ENCODE measurements at regions not wholly inside any gene's neighbourhood (a gene's known extent, or its start where the extent isn't known, plus 50 kb on each side); places are given as distances from the start of the nearest gene placed in this dataset.
A peak's percentile ranks its signal among the peaks of the same experiment; 100 is the strongest.

DNA sequence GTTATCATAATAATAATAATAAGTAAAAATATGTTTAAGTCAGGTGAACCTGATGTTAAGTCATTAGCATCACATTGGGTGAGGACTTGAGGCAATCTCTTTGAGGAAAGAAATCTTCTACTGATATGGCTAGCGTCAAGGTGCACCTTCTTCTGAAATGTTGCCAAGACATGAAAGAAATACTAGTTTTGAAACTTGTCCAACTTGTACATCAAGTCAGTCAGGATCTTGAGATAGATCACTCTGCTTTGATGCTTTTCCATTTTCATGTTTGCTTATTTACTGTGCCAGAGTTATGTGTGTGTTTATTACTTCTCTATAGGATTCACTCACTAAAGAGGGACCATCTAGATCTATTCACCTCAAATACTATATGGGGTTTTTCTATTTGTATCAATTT, 90.0 kb upstream of the USP15 start:
- H3K4me3 ChIP-seq (ENCODE audit: control insufficient read depth in 1 of 2, extremely low read depth in 1 of 2, low read length in 1 of 2), result no peak overlapping the region

DNA sequence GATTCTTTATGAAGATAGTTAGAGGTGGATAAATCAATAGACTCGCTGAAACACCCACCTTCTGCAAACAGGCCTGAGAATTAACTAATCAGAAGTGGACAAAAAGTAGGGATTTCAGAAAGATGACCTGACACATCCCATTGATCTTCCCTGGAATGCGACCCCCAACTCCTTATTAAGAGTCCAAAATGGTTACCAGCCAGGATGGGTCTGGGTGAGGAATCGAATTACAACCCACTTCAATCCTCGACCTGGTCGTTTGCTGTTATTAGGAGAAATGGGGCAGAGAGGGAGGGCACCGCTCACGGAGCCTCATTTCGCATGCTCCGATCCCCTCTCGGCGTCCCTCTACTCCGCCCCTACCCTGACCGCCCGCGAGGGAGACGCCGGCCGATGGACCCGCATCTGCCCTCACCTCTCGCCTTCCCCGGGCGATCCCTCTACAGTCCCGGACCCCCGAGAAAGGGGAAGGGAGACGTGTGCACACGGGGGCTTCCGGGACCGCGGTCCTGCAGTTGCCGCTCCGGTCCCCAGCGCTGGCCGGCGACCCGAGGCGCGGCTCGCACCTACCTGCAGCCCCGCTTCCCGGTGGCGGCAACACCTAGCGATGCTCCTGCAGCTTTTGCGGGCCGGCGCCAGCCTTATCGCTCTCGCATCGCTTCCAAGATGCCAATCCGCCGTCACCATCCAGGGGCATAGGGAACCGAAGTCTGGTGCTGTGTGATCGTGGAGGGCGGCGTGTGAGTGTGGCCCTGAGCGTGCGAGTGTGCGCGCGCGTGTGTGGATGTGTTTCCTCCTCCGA, 69.3 kb upstream of the USP15 start:
- H3K9me3 Mint-ChIP-seq, result no peaks in the 10 kb centered on the region
- Histone ChIP-seq H3K4me1 (ENCODE audit: control insufficient read depth in 1 of 2, extremely low read depth in 1 of 2, insufficient read depth in 2 of 2, low read length in 2 of 2) (peaks cover 11 to 21% of the 10 kb centered on the region in 2 experiments), H3K27ac (ENCODE audit: low read length) (no peak overlapping the region), H3K36me3 (ENCODE audit: control insufficient read depth in 2 of 2, extremely low read depth in 1 of 2, insufficient read depth in 1 of 2, low read length in 1 of 2) (no peaks in the 10 kb centered on the region), H3K9me3 (no peaks in the 10 kb centered on the region), H3K4me3 (ENCODE audit: control insufficient read depth in 1 of 2, extremely low read depth in 1 of 2, low read length in 1 of 2) (peak overlapping the region; percentile 39 to 96), H3K27me3 (replicated peaks in 1 of 2; ENCODE audit: control insufficient read depth in 2 of 2, extremely low read depth in 1 of 2, insufficient read depth in 2 of 2, low read length in 1 of 2) (peaks cover 12 to 23% of the 10 kb centered on the region in 2 experiments)
- H3K4me1 Mint-ChIP-seq, result peaks cover 25 to 27% (median 25%) of the 10 kb centered on the region in 3 donors
- peak overlapping the region; percentile 79 to 93 (median 82) for H3K4me3 Mint-ChIP-seq
- no peaks in the 10 kb centered on the region for H3K36me3 Mint-ChIP-seq
- H3K27ac Mint-ChIP-seq, result no peak overlapping the region
- 3% methylated on average over 42 of the region's 61 CpGs for WGBS (ENCODE audit: insufficient coverage)
- DNase-seq (peak in 12 of 35 experiments; percentile 1 to 18 (median 4)), ATAC-seq (replicated peaks in 1 of 4) (peak in 3 of 4 experiments; percentile 17 to 24 (median 21))
- peaks cover 26 to 45% of the 10 kb centered on the region in 2 donors for H3K27me3 Mint-ChIP-seq
- POLR2A ChIA-PET, result interaction anchor here in 1 of 2 donors (0.6 kb wide), 1 partner anchor 64 kb away, joined by 3 read pairs; no protein-coding TSS in a partner anchor
- CTCF ChIA-PET, result no interaction called here

More for the DNA sequence above, 90.0 kb upstream of the USP15 start:
- Mint-ChIP-seq H3K27ac (no peak overlapping the region), H3K4me3 (no peak overlapping the region), H3K9me3 (no peaks in the 10 kb centered on the region), H3K4me1 (no peaks in the 10 kb centered on the region), H3K36me3 (no peaks in the 10 kb centered on the region), H3K27me3 (peaks cover 3 to 7% of the 10 kb centered on the region in 2 donors)
- ATAC-seq (replicated peaks in 1 of 4) (no peak), DNase-seq (no peak)
- ChIA-PET CTCF (no interaction called here), POLR2A (interaction anchor here in 1 of 2 donors (0.6 kb wide), 2 partner anchors 477 to 614 kb away, joined by 3 to 6 read pairs; no protein-coding TSS in a partner anchor)
- H3K9me3 ChIP-seq, result no peaks in the 10 kb centered on the region
- no peaks in the 10 kb centered on the region for H3K27me3 ChIP-seq (replicated peaks in 1 of 2; ENCODE audit: control insufficient read depth in 2 of 2, extremely low read depth in 1 of 2, insufficient read depth in 2 of 2, low read length in 1 of 2)
- no peaks in the 10 kb centered on the region for H3K4me1 ChIP-seq (ENCODE audit: control insufficient read depth in 1 of 2, extremely low read depth in 1 of 2, insufficient read depth in 2 of 2, low read length in 2 of 2)
- WGBS (ENCODE audit: insufficient coverage), result 100% methylated on average over 1 of the region's 1 CpG
- no peak overlapping the region for H3K27ac ChIP-seq (ENCODE audit: low read length)
- H3K36me3 ChIP-seq (ENCODE audit: control insufficient read depth in 2 of 2, extremely low read depth in 1 of 2, insufficient read depth in 1 of 2, low read length in 1 of 2), result no peaks in the 10 kb centered on the region

DNA sequence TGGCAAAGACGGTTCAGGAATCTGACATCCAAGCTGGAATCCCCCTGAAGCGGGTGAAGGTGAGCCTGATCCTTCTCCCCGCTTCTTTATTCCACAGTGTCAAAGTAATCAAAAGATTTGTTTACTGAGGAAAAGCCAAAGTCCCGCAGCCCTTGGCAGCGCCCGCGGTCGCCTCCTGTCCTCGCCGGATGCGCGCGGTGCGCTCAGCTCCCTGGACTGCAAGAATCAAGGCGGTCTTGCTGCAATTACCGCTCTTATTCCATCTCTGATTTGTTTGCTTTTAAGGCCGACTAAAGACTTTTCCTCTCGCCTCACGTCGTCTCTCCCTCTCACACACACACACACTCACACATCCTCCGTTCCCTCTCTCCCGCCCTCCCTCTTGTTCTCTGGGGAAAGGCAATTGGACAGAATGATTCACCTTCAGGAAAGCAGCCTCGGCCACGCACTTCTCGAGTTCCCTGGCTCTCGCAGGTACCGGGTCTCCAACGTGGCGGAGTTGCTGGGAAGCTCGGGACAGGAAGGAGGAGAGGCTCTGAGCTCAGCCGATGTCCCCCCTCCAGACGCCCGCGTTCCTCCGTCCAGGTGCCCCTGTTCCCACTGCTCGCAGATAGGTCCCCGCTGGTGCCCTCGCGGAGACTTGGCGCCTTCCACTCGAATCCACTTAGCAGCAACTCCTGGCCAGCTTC, 68.6 kb upstream of the USP15 start:
- Histone ChIP-seq H3K27me3 (replicated peaks in 1 of 2; ENCODE audit: control insufficient read depth in 2 of 2, extremely low read depth in 1 of 2, insufficient read depth in 2 of 2, low read length in 1 of 2) (peaks cover 12 to 23% of the 10 kb centered on the region in 2 experiments), H3K27ac (ENCODE audit: low read length) (no peak overlapping the region), H3K4me1 (ENCODE audit: control insufficient read depth in 1 of 2, extremely low read depth in 1 of 2, insufficient read depth in 2 of 2, low read length in 2 of 2) (peaks cover 11 to 21% of the 10 kb centered on the region in 2 experiments), H3K9me3 (no peaks in the 10 kb centered on the region), H3K4me3 (ENCODE audit: control insufficient read depth in 1 of 2, extremely low read depth in 1 of 2, low read length in 1 of 2) (peak overlapping the region; percentile 39 to 96), H3K36me3 (ENCODE audit: control insufficient read depth in 2 of 2, extremely low read depth in 1 of 2, insufficient read depth in 1 of 2, low read length in 1 of 2) (no peaks in the 10 kb centered on the region)
- peak in 19 of 35 experiments; percentile 2 to 36 (median 12) for DNase-seq
- CTCF ChIA-PET, result interaction anchor here in 1 of 2 donors (0.6 kb wide), 1 partner anchor 391 kb away, joined by 3 read pairs; no protein-coding TSS in a partner anchor
- peak overlapping the region; percentile 11 to 23 for H3K27ac Mint-ChIP-seq
- POLR2A ChIA-PET, result no interaction called here
- 2% methylated on average over 34 of the region's 41 CpGs for WGBS (ENCODE audit: insufficient coverage)
- no peaks in the 10 kb centered on the region for H3K36me3 Mint-ChIP-seq
- peak; percentile 24 to 46 (median 38) for ATAC-seq (replicated peaks in 1 of 4)
- H3K9me3 Mint-ChIP-seq, result no peaks in the 10 kb centered on the region
- H3K4me3 Mint-ChIP-seq, result peak overlapping the region; percentile 79 to 93 (median 82)
- peaks cover 25 to 27% (median 25%) of the 10 kb centered on the region in 3 donors for H3K4me1 Mint-ChIP-seq
- peaks cover 26 to 45% of the 10 kb centered on the region in 2 donors for H3K27me3 Mint-ChIP-seq

DNA sequence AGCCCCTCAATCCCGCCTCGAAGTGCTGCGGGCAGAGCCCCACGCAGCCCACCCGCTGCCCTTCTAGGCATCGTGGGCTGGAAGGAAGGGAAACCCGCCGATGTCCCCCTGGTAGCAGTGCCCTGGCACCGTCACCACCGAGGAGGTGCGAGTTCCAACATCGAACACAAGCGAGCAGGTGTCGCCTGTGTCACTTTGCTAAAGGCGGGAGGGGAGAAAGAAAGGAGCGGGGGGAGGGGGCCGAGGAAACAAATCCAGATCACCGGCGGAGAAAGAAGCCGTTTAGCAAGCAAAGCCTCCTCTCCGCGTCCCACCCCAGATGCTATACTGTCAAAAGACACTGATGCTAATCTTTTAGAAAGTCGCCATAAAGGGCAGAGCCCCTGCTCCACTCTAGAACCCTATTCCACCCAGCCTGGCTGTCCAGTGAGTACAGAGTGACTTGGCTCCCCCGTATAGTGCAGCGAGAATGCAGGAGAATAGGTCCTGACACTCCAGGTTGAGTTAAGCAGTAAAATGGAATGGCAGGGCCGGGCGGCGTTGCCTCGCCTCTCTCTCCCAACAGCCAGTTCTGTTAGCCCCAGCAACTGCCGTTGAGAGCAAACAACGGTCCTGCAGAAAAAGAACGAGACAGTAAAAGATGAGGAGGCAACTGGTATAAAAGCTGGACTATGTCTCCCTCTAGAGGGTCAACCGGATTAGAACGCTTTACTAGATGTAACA, 67.9 kb upstream of the USP15 start:
- Mint-ChIP-seq H3K27me3 (peaks cover 26 to 45% of the 10 kb centered on the region in 2 donors), H3K27ac (peak overlapping the region in 1 of 2 donors; percentile 11), H3K36me3 (no peaks in the 10 kb centered on the region), H3K4me1 (peaks cover 25 to 27% (median 25%) of the 10 kb centered on the region in 3 donors), H3K9me3 (no peaks in the 10 kb centered on the region), H3K4me3 (peak overlapping the region; percentile 79 to 93 (median 82))
- Histone ChIP-seq H3K9me3 (no peaks in the 10 kb centered on the region), H3K4me1 (ENCODE audit: control insufficient read depth in 1 of 2, extremely low read depth in 1 of 2, insufficient read depth in 2 of 2, low read length in 2 of 2) (peaks cover 11 to 21% of the 10 kb centered on the region in 2 experiments), H3K4me3 (ENCODE audit: control insufficient read depth in 1 of 2, extremely low read depth in 1 of 2, low read length in 1 of 2) (peak overlapping the region; percentile 39 to 96), H3K36me3 (ENCODE audit: control insufficient read depth in 2 of 2, extremely low read depth in 1 of 2, insufficient read depth in 1 of 2, low read length in 1 of 2) (no peaks in the 10 kb centered on the region), H3K27me3 (replicated peaks in 1 of 2; ENCODE audit: control insufficient read depth in 2 of 2, extremely low read depth in 1 of 2, insufficient read depth in 2 of 2, low read length in 1 of 2) (peaks cover 12 to 23% of the 10 kb centered on the region in 2 experiments), H3K27ac (ENCODE audit: low read length) (no peak overlapping the region)
- ChIA-PET CTCF (interaction anchor here (1.7 to 1.8 kb wide), 2 partner anchors 18 to 68 kb away, joined by 4 to 6 read pairs; no protein-coding TSS in a partner anchor), POLR2A (no interaction called here)
- WGBS (ENCODE audit: insufficient coverage), result 5% methylated on average over 17 of the region's 34 CpGs
- DNase-seq (peak in 32 of 35 experiments; percentile 8 to 81 (median 33)), ATAC-seq (replicated peaks in 1 of 4) (peak; percentile 81 to 89 (median 84))

DNA sequence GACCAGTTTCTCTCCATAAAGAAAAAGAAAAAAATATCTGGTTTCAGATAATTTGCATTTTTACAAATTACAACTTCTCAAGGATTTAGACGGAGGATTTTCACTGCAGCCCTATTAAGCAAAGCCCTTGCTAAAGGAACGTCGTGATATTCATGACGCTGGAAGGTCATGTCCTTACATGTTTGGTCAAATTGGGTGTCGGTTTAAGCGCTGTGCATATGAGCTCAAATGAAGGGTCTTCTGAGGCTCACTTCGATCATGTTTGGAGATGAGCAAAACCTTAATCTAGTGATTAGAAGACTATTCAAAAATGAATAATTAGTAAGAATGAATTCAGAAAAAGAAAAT, 67.3 kb upstream of the USP15 start:
- H3K27ac Mint-ChIP-seq, result no peak overlapping the region

More for the DNA sequence above, 67.3 kb upstream of the USP15 start:
- DNase-seq (no peak), ATAC-seq (replicated peaks in 1 of 4) (no peak)
- H3K9me3 ChIP-seq, result no peaks in the 10 kb centered on the region
- no peaks in the 10 kb centered on the region for H3K36me3 ChIP-seq (ENCODE audit: control insufficient read depth in 2 of 2, extremely low read depth in 1 of 2, insufficient read depth in 1 of 2, low read length in 1 of 2)
- 3% methylated on average over 4 of the region's 7 CpGs for WGBS (ENCODE audit: insufficient coverage)
- H3K27me3 Mint-ChIP-seq, result peaks cover 23 to 41% of the 10 kb centered on the region in 2 donors
- H3K4me3 ChIP-seq (ENCODE audit: control insufficient read depth in 1 of 2, extremely low read depth in 1 of 2, low read length in 1 of 2), result no peak overlapping the region
- peaks cover 25 to 27% (median 25%) of the 10 kb centered on the region in 3 donors for H3K4me1 Mint-ChIP-seq
- H3K27me3 ChIP-seq (replicated peaks in 1 of 2; ENCODE audit: control insufficient read depth in 2 of 2, extremely low read depth in 1 of 2, insufficient read depth in 2 of 2, low read length in 1 of 2), result peaks cover 12 to 23% of the 10 kb centered on the region in 2 experiments
- H3K4me1 ChIP-seq (ENCODE audit: control insufficient read depth in 1 of 2, extremely low read depth in 1 of 2, insufficient read depth in 2 of 2, low read length in 2 of 2), result peaks cover 11 to 21% of the 10 kb centered on the region in 2 experiments
- peak overlapping the region in 1 of 3 donors; percentile 93 for H3K4me3 Mint-ChIP-seq
- H3K27ac ChIP-seq (ENCODE audit: low read length), result no peak overlapping the region
- ChIA-PET CTCF (interaction anchor here (1.7 to 1.8 kb wide), 2 partner anchors 17 to 69 kb away, joined by 4 to 6 read pairs; no protein-coding TSS in a partner anchor), POLR2A (no interaction called here)
- no peaks in the 10 kb centered on the region for H3K36me3 Mint-ChIP-seq
- peaks cover 0 to under 1% (median 0%) of the 10 kb centered on the region in 3 donors for H3K9me3 Mint-ChIP-seq

Measured in T-cell (primary cell).